ENCODE measurements at regions not wholly inside any gene's neighbourhood (a gene's known extent, or its start where the extent isn't known, plus 50 kb on each side); places are given as distances from the start of the nearest gene placed in this dataset.
"Not testable (repeated sequence)": the region's sequence is repeated elsewhere in the genome, so short reads cannot be mapped to it uniquely, and the experiment has no call there.

DNA sequence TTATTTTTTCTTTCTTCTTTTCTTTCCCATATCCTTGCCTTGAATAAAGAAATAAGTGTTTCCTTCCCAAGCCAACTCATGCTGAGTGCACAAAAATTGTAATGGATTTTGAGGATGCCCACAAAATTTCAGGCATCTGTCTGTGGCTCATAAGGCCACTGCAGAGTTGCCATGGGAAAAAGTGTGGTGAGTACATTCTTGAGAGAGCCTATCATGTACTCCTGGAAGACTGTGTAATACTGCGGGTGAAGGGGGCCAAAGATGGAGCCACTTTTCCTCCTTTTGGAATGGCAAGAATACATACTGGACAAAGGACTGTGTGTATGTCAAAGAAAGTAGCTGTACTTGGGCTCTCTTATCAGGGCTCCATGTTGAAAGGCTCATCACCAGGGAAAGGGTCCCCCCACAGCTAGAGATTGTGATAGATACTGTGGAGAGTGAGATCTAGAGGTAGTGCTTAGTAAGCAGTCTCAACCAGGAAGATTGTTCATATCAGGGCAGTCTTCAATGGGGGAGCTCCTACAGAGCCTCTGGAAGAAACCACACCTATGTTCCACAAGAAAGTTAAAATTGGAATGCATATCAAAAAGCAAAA is 341.6 kb upstream of the KCND2 start:
- H3K4me1 ChIP-seq (ENCODE audit: control insufficient read depth, insufficient read depth, low read length) = no peaks in the 10 kb centered on the region
- H3K9me3 ChIP-seq (ENCODE audit: control insufficient read depth, low read length) = no peaks in the 10 kb centered on the region
- ATAC-seq = no peak
- H3K27me3 ChIP-seq (ENCODE audit: control insufficient read depth, insufficient read depth) = no peaks in the 10 kb centered on the region
- WGBS = 92% methylated on average over 1 of the region's 1 CpG
- intact Hi-C loops (cut with DNase I) = no loop called here
- no peak overlapping the region for H3K4me3 ChIP-seq (ENCODE audit: low read length)
- DNase-seq = no peak
- H3K27ac ChIP-seq (ENCODE audit: low read length) = no peak overlapping the region

DNA sequence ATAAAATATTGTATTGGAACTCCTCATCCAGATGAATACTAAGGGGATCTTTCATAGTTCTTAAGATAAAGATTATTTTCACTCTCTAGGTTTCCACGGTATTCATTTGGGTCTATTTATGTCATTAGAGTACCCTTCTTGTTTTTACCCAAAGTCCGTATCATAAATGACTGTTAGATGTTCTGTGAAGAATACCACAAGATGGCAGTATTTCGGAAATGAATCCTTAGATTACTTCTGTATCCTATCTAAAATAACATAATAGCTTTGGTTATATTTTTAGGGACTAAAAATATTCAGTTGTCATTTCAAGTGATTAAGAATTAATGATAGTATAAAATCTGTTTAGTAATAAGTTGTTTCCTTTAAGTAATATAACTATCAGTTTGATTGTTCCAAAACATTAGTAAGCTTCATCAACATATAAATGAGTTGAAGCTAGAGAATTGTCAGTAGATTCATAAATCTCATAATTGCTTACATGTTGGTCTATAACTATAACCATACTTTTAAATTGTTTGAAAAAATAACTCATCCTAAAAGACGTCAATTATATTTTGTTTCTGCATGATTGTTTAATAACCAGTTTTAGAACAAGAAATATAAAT is 337.5 kb upstream of the KCND2 start:
- intact Hi-C loops (cut with DNase I) = no loop called here
- Histone ChIP-seq H3K4me1 (ENCODE audit: control insufficient read depth, insufficient read depth, low read length) (no peaks in the 10 kb centered on the region), H3K27me3 (ENCODE audit: control insufficient read depth, insufficient read depth) (no peaks in the 10 kb centered on the region), H3K4me3 (ENCODE audit: low read length) (no peak overlapping the region), H3K9me3 (ENCODE audit: control insufficient read depth, low read length) (no peaks in the 10 kb centered on the region), H3K27ac (ENCODE audit: low read length) (no peak overlapping the region)
- WGBS = 23% methylated on average over 4 of the region's 4 CpGs
- ATAC-seq = no peak
- no peak for DNase-seq

DNA sequence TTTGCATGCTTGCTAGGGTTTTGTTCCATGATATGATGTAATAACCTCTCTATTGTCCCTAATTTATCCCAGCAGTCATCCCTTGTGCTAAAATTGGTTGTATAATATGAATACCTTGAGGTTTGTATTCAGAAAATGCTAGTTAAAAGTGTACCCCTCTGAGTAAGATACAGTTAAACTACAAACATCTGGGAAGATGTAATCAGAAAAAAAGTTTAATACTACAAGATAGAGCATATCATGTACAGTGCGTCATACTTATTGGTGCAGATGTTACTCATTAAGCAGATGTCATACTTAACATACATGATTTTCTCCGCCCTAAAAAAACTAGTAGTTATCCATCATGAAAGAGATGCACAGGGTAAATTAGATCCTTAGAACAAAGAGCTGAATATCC is 336.1 kb upstream of the KCND2 start:
- no peaks in the 10 kb centered on the region for H3K9me3 ChIP-seq (ENCODE audit: control insufficient read depth, low read length)
- H3K27me3 ChIP-seq (ENCODE audit: control insufficient read depth, insufficient read depth) = no peaks in the 10 kb centered on the region
- 68% methylated on average over 2 of the region's 2 CpGs for WGBS
- DNase-seq (no peak), ATAC-seq (no peak)
- intact Hi-C loops (cut with DNase I) = no loop called here
- no peak overlapping the region for H3K27ac ChIP-seq (ENCODE audit: low read length)
- H3K4me3 ChIP-seq (ENCODE audit: low read length) = no peak overlapping the region
- no peaks in the 10 kb centered on the region for H3K4me1 ChIP-seq (ENCODE audit: control insufficient read depth, insufficient read depth, low read length)

- Histone ChIP-seq H3K4me3 (ENCODE audit: low read length) (no peak overlapping the region), H3K27me3 (ENCODE audit: control insufficient read depth, insufficient read depth) (no peaks in the 10 kb centered on the region), H3K4me1 (ENCODE audit: control insufficient read depth, insufficient read depth, low read length) (no peaks in the 10 kb centered on the region), H3K9me3 (ENCODE audit: control insufficient read depth, low read length) (no peaks in the 10 kb centered on the region), H3K27ac (ENCODE audit: low read length) (no peak overlapping the region)
- WGBS = 69% methylated on average over 3 of the region's 3 CpGs
- ATAC-seq (no peak), DNase-seq (no peak)
- intact Hi-C loops (cut with DNase I) = no loop called here
Observed at GRCh38 chr7:119937745-119938144, 335.2 kb upstream of the KCND2 start.

DNA sequence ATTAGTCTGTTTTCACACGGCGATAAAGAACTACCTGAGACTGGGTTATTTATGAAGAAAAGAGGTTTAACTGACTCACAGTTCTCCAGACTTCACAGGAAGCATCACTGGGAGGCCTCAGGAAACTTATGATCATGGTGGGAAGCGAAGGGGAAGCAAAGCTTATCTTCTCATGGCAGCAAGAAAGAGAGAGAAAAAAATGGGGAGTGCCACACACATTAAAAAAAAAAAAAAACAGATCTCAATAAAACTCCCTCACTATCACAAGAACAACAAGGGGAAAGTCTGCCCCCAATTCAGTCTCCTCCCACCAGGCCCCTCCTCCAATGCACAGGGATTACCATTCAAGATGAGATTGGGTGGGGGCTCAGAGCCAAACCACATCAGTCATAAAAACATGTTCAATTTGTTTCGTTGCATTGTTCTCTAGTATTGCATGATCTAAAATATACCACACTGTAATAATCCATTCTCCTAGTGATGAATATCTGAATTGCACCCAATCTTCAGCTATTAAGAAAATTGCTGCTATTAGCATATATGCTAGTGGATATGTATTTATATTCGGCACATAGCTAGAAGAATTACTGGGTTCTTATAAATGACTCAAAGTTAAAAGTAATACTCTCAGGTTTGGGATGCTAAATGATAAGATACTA is 328.9 kb upstream of the KCND2 start:
- no peaks in the 10 kb centered on the region for H3K27me3 ChIP-seq (ENCODE audit: control insufficient read depth, insufficient read depth)
- intact Hi-C loops (cut with DNase I) = no loop called here
- ATAC-seq = no peak
- 70% methylated on average over 5 of the region's 5 CpGs for WGBS
- H3K9me3 ChIP-seq (ENCODE audit: control insufficient read depth, low read length) = no peaks in the 10 kb centered on the region
- no peak for DNase-seq
- no peak overlapping the region for H3K4me3 ChIP-seq (ENCODE audit: low read length)
- no peak overlapping the region for H3K27ac ChIP-seq (ENCODE audit: low read length)
- no peaks in the 10 kb centered on the region for H3K4me1 ChIP-seq (ENCODE audit: control insufficient read depth, insufficient read depth, low read length)

GRCh38 chr7:119944601-119944972 is 328.4 kb upstream of the KCND2 start:
- H3K27ac ChIP-seq (ENCODE audit: low read length) = no peak overlapping the region

GRCh38 chr7:119945822-119946221 is 327.2 kb upstream of the KCND2 start:
- intact Hi-C loops (cut with DNase I) = no loop called here
- no peak overlapping the region for H3K4me3 ChIP-seq (ENCODE audit: low read length)

More at GRCh38 chr7:119944601-119944972, 328.4 kb upstream of the KCND2 start:
- DNase-seq = no peak
- ATAC-seq = no peak
- H3K9me3 ChIP-seq (ENCODE audit: control insufficient read depth, low read length) = no peaks in the 10 kb centered on the region
- 29% methylated on average over 1 of the region's 1 CpG for WGBS
- H3K4me1 ChIP-seq (ENCODE audit: control insufficient read depth, insufficient read depth, low read length) = no peaks in the 10 kb centered on the region
- H3K27me3 ChIP-seq (ENCODE audit: control insufficient read depth, insufficient read depth) = no peaks in the 10 kb centered on the region
- intact Hi-C loops (cut with DNase I) = no loop called here
- H3K4me3 ChIP-seq (ENCODE audit: low read length) = no peak overlapping the region

GRCh38 chr7:119949053-119949452 is 323.9 kb upstream of the KCND2 start:
- no peaks in the 10 kb centered on the region for H3K27me3 ChIP-seq (ENCODE audit: control insufficient read depth, insufficient read depth)
- WGBS = 93% methylated on average over 5 of the region's 5 CpGs
- no peak for DNase-seq
- no peak overlapping the region for H3K4me3 ChIP-seq (ENCODE audit: low read length)
- no peaks in the 10 kb centered on the region for H3K9me3 ChIP-seq (ENCODE audit: control insufficient read depth, low read length)
- no peak for ATAC-seq
- intact Hi-C loops (cut with DNase I) = no loop called here
- no peaks in the 10 kb centered on the region for H3K4me1 ChIP-seq (ENCODE audit: control insufficient read depth, insufficient read depth, low read length)
- no peak overlapping the region for H3K27ac ChIP-seq (ENCODE audit: low read length)

More at GRCh38 chr7:119945822-119946221, 327.2 kb upstream of the KCND2 start:
- WGBS = 90% methylated on average over 1 of the region's 1 CpG
- H3K27me3 ChIP-seq (ENCODE audit: control insufficient read depth, insufficient read depth) = no peaks in the 10 kb centered on the region
- no peak overlapping the region for H3K27ac ChIP-seq (ENCODE audit: low read length)
- no peaks in the 10 kb centered on the region for H3K9me3 ChIP-seq (ENCODE audit: control insufficient read depth, low read length)
- no peak for DNase-seq
- no peak for ATAC-seq
- no peaks in the 10 kb centered on the region for H3K4me1 ChIP-seq (ENCODE audit: control insufficient read depth, insufficient read depth, low read length)

DNA sequence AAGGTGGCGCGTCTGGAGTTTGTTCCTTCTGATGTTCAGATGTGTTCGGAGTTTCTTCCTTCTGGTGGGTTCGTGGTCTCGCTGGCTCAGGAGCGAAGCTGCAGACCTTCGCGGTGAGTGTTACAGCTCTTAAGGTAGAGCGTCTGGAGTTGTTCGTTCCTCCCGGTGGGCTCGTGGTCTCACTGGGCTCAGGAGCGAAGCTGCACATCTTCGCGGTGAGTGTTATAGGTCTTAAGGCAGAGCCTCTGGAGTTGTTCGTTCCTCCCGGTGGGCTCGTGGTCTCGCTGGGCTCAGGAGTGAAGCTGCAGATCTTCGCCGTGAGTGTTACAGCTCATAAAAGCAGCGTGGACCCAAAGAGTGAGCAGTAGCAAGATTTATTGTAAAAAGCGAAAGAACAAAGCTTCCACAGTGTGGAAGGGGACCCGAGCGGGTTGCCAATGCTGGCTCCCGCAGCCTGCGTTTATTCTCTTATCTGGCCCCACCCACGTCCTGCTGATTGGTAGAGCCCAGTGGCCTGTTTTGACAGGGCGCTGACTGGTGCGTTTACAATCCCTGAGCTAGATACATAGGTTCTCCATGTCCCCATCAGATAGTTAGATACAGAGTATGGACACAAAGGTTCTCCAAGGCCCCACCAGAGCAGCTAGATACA is 322.5 kb upstream of the KCND2 start:
- H3K9me3 ChIP-seq (ENCODE audit: control insufficient read depth, low read length); H3K4me3 ChIP-seq (ENCODE audit: low read length); H3K27me3 ChIP-seq (ENCODE audit: control insufficient read depth, insufficient read depth); H3K27ac ChIP-seq (ENCODE audit: low read length); intact Hi-C loops (cut with DNase I); H3K4me1 ChIP-seq (ENCODE audit: control insufficient read depth, insufficient read depth, low read length); ATAC-seq; DNase-seq: not testable (repeated sequence)
- 93% methylated on average over 30 of the region's 30 CpGs for WGBS

DNA sequence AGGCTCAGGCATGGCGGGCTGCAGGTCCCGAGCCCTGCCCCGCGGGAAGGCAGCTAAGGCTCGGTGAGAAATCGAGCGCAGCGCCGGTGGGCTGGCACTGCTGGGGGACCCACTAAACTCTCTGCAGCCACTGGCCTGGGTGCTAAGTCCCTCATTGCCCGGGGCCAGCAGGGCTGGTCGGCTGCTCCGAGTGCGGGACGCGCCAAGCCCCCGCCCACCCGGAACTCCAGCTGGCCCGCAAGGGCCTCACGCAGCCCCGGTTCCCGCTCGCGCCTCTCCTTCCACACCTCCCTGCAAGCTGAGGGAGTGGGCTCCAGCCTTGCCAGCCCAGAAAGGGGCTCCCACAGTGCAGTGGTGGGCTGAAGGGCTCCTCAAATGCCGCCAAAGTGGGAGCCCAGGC is 321.4 kb upstream of the KCND2 start:
- H3K27me3 ChIP-seq (ENCODE audit: control insufficient read depth, insufficient read depth); intact Hi-C loops (cut with DNase I); H3K9me3 ChIP-seq (ENCODE audit: control insufficient read depth, low read length); ATAC-seq; H3K4me1 ChIP-seq (ENCODE audit: control insufficient read depth, insufficient read depth, low read length); H3K27ac ChIP-seq (ENCODE audit: low read length); H3K4me3 ChIP-seq (ENCODE audit: low read length): not testable (repeated sequence)
- DNase-seq = peak in 1 of 3 donors; percentile 17
- 96% methylated on average over 22 of the region's 24 CpGs for WGBS

DNA sequence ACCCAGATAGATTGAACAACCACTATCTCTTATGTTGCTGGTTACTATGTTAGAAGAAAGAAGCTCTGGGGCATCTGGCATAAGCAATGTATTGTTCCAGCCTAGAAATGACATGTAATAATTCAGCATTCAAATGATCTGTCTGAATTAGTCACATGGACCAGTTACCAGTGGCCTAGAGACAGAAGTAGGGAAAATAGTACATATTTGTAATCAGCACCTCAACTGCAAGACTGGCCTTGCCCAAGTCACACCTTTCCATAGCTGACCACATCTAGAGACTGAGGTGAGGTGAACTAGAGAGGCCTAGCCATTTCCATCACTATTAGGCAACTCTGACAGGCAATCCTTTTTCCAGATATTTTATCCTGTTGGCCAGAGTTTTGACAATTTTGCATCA is 315.6 kb upstream of the KCND2 start:
- ATAC-seq (no peak), DNase-seq (no peak)
- H3K27me3 ChIP-seq (ENCODE audit: control insufficient read depth, insufficient read depth) = no peaks in the 10 kb centered on the region
- H3K9me3 ChIP-seq (ENCODE audit: control insufficient read depth, low read length) = no peaks in the 10 kb centered on the region
- no peak overlapping the region for H3K27ac ChIP-seq (ENCODE audit: low read length)
- intact Hi-C loops (cut with DNase I) = no loop called here
- no peak overlapping the region for H3K4me3 ChIP-seq (ENCODE audit: low read length)
- H3K4me1 ChIP-seq (ENCODE audit: control insufficient read depth, insufficient read depth, low read length) = no peaks in the 10 kb centered on the region

Data from right cardiac atrium (tissue), 5 donors.